WI38 (cell line): ENCODE measurements at regions not wholly inside any gene's neighbourhood (a gene's known extent, or its start where the extent isn't known, plus 50 kb on each side); places are given as distances from the start of the nearest gene placed in this dataset.

ENCODE experiments used
- H3K4me3 ChIP-seq: 2 replicates; pipeline ENCODE4 v1.5.1; 2011; ENCODE audit warnings: low read depth, mild to moderate bottlenecking, control low read depth, low read length
- CTCF ChIP-seq: IDR thresholded peaks from 2 replicates; pipeline ENCODE4 v1.5.1; 2012; ENCODE audit warnings: low read depth, mild to moderate bottlenecking, control low read depth, low read length

GRCh38 chr2:200725596-200725995, 86.1 kb upstream of the BZW1 start:
- TF ChIP-seq CTCF = no peak
- no peak overlapping the region for H3K4me3 ChIP-seq

GRCh38 chr2:200728630-200729029, 83.1 kb upstream of the BZW1 start:
- TF ChIP-seq CTCF = no peak
- H3K4me3 ChIP-seq = no peak overlapping the region

- H3K4me3 ChIP-seq = no peak overlapping the region
- no peak for TF ChIP-seq CTCF
These were observed 81.4 kb upstream of the BZW1 start for GRCh38 chr2:200730302-200730701.

- no peak overlapping the region for H3K4me3 ChIP-seq
- no peak for TF ChIP-seq CTCF
These were observed 80.8 kb upstream of the BZW1 start for GRCh38 chr2:200730960-200731359.

GRCh38 chr2:200732866-200733265, 78.8 kb upstream of the BZW1 start:
- no peak overlapping the region for H3K4me3 ChIP-seq
- TF ChIP-seq CTCF = no peak

GRCh38 chr2:200733713-200734198, 78.0 kb upstream of the BZW1 start:
- no peak for TF ChIP-seq CTCF
- no peak overlapping the region for H3K4me3 ChIP-seq

GRCh38 chr2:200735061-200735460, 76.6 kb upstream of the BZW1 start:
- no peak for TF ChIP-seq CTCF
- no peak overlapping the region for H3K4me3 ChIP-seq
